Right ventricle myocardium inferior (tissue), 1 donor: ENCODE measurements at regions not wholly inside any gene's neighbourhood (a gene's known extent, or its start where the extent isn't known, plus 50 kb on each side); places are given as distances from the start of the nearest gene placed in this dataset.
"Not testable (repeated sequence)": the region's sequence is repeated elsewhere in the genome, so short reads cannot be mapped to it uniquely, and the experiment has no call there.

Experiments used
- ATAC-seq: fragments of 200-7000 bp; cut with Tn5 transposase; one replicate; pipeline ENCODE4 v1.9.1; 2020; ENCODE audit warnings: mild to moderate bottlenecking, moderate library complexity
- DNase-seq: peaks from one replicate; pipeline ENCODE4 v3.0.0; 2021; ENCODE audit errors: missing footprints
- intact Hi-C: fragments of 100-400 bp; cut with DNase I; formaldehyde crosslinking; loops from one replicate; pipeline ENCODE4 v1.11.0; 2022
- donor health status: DM: no; HTN: yes; CAD: no; lungs with severe emphysema.

DNA sequence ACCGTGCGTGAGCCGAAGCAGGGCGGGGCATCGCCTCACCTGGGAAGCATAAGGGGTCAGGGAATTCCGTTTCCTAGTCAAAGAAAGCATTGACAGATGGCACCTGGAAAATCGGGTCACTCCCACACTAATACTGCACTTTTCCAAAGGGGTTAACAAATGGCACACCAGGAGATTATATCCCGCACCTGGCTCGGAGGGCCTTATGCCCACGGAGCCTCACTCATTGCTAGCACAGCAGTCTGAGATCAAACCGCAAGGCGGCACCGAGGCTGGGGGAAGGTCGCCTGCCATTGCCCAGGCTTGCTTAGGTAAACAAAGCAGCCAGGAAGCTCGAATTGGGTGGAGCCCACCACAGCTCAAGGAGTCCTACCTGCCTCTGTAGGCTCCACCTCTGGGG, 1698.1 kb downstream of the TP53TG3F start:
- intact Hi-C loops = not testable (repeated sequence)

GRCh38 chr16:35169324-35169723, 1709.9 kb downstream of the TP53TG3F start:
- ATAC-seq, intact Hi-C loops, DNase-seq: not testable (repeated sequence)

More for the DNA sequence above, 1698.1 kb downstream of the TP53TG3F start:
- not testable (repeated sequence) for DNase-seq, ATAC-seq

GRCh38 chr16:35170061-35170460, 1710.6 kb downstream of the TP53TG3F start:
- intact Hi-C loops, DNase-seq, ATAC-seq: not testable (repeated sequence)

GRCh38 chr16:35170610-35171009, 1711.2 kb downstream of the TP53TG3F start:
- ATAC-seq (no peak), DNase-seq (no peak)
- intact Hi-C loops = no loop called here

- intact Hi-C loops = no loop called here
- ATAC-seq (no peak), DNase-seq (no peak)
Measured at GRCh38 chr16:35171106-35171505, 1711.7 kb downstream of the TP53TG3F start.

- DNase-seq = no peak
- intact Hi-C loops = no loop called here
- no peak for ATAC-seq
Measured at GRCh38 chr16:35173295-35173694, 1713.9 kb downstream of the TP53TG3F start.

GRCh38 chr16:35174016-35174415, 1714.6 kb downstream of the TP53TG3F start:
- no peak for DNase-seq

GRCh38 chr16:35176449-35176848, 1717.0 kb downstream of the TP53TG3F start:
- ATAC-seq (peak; percentile 94), DNase-seq (no peak)
- intact Hi-C loops = no loop called here

More at GRCh38 chr16:35174016-35174415, 1714.6 kb downstream of the TP53TG3F start:
- no peak for ATAC-seq
- intact Hi-C loops = no loop called here

GRCh38 chr16:35177851-35178250, 1718.4 kb downstream of the TP53TG3F start:
- no peak for ATAC-seq
- intact Hi-C loops = no loop called here
- DNase-seq = no peak

DNA sequence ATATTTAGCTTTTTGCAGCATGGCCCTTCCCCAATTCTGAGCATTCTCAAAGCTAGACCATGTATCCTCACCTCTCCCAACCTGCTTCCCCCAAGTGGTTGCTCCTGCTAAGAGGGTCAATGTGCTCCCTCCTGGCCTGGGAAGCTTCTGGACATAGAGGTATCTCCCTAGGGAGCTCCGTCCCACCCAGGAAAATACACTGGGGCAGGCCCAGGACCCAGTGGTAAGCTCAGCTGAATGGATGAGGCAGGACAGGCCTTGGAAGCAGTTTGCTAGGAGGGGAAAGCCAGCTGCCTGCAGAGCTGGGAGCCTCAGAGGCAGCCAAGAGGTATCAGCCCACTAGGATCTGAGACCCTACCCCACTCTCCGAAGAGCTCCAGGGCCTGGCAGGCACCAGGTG, 1721.6 kb downstream of the TP53TG3F start:
- no peak for DNase-seq
- ATAC-seq = no peak
- intact Hi-C loops = no loop called here

DNA sequence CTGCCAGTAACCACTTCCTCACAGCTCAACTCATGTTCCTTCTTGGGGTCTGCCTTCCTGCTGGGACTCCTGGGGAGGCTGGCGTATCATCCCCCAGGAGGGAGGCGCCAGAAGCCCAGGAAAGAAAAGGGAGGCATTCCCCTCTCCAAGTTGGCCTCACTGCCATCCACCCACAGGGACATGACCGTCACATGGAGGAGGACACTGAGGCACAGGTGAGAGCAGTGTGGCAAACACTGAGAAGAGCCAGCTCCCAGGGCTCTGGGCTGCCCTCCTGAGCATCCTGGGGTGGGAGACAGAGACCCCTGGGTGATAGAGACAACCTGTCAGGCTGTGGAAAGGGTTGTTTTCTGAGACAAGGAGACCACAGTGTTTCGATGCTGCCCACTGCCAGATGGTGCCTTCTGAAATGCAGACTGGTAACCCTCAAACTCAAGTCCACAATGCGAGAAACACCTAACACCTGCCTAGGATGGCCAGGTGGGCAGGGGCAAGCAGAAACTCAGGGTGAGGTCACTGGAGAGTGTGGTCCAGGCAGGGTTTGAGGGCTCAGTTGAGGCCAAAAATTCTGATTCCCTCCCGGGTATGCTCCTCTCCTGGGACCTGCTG, 1722.1 kb downstream of the TP53TG3F start:
- DNase-seq = no peak
- intact Hi-C loops = no loop called here
- no peak for ATAC-seq

DNA sequence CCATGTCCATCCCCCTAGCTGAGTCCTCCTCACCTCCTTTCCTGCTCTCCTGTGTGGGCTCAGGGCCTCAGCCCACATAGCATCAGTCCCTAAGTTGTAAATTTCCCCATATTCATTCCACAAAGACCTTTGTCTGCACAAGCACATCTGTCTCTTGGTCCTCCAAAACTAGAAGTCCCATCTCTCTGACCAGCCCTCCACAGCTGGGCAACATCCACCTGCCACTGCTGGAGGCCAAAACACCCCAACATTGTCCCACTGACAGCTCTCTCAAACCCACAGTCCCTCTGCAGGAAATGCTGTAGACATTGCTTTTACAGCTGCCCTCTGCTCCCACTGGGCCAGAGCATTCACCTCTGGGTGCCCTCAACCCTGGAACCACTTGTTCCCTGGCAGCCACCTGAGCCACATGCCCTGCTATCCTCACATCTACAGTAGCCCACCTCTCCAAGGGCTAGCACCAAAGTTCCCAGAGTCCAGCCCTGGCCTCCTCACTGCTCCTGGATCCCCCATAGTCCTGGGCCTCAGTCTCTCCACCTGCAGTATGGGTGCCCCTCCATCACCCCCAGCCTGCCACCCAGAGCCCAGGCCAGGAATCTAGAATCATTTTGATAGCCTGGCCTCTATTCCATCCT, 1722.7 kb downstream of the TP53TG3F start:
- DNase-seq (no peak), ATAC-seq (no peak)
- intact Hi-C loops = no loop called here

DNA sequence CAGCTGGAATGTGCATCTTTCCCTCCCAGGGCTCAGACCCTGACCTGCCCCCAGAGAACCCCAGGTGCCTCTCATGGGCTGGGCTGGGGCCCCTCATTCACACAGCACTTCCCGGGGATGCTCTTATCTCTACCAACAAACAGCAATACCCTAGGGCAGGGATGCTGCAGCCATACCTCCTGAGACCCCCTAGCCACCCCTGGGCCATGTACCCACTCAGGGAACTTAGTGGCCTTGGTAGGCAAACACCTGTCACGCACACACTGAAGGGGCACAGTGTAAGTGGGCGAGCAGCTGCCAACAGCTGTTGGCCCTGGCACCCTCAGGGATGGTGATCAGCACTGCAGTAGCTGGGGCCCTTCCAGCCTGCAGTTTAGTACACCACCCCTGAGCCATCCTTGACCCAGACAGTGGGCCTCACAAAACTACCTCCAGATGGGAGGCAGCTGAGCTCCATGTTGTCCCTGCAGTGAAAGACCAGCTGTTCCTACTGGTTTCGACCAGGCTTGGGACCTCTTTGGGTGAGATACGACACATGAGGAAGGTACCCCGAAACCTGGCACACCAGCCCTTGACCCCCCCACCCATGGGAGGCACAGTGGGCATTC, 1723.6 kb downstream of the TP53TG3F start:
- ATAC-seq (no peak), DNase-seq (no peak)
- intact Hi-C loops = no loop called here

DNA sequence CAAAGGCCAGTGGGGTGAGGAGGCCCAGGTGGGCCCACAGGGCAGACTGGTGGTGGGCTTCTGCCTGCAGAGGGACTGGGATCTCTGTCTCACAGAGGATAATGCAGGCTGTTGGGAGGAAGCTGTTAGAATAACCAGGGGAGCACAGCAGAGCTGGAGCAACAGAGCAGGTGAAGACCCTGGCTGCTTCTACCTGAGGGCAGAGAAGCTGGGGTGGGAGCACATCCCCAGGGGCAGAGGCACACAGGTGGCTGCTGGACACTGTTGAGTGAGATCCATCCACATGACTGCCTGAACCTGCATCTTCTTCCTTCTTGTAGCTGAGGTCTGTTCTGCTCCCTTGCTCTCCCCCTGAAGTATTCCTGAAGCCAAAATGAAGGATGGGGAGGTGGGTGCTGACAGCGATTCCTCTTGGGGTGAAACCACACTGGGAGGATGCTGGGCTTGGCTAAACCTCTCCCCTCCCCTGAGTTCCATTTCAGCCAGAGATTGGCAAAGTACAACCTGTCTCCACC, 1725.0 kb downstream of the TP53TG3F start:
- DNase-seq (no peak), ATAC-seq (no peak)
- intact Hi-C loops = no loop called here

DNA sequence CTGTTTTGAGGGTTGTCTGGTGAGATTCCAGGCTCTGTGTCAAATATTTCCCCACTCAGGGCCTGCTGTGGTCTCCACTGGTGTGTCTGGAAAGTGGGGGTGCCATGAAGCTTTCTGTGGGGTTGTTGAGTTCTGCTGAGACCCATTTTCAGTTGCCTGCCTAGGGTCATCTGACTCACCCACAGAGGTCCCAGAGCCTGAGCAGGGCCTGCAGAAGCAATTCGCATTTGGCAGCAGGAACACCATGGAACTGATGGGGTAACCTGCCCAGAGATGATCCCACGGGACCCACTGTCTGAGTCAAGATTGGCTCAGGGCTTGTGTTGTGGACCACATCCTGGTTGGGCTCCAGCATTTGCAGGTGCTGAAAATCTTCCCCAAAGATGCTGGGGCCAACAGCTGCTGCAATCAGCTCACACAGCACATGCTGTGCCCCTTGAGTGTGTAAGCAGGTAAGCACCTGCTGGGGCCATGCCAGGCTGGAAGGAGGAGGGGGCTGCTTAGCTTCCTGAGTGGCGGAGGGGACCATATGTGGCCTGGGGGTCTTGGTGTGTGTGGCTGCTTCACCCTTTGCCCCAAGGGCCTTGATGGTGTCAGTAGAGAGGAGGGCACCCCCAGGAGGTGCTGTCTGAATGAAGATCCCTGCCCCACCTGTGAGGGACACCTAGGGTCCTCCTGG, 1726.1 kb downstream of the TP53TG3F start:
- ATAC-seq (no peak), DNase-seq (no peak)
- intact Hi-C loops = no loop called here

DNA sequence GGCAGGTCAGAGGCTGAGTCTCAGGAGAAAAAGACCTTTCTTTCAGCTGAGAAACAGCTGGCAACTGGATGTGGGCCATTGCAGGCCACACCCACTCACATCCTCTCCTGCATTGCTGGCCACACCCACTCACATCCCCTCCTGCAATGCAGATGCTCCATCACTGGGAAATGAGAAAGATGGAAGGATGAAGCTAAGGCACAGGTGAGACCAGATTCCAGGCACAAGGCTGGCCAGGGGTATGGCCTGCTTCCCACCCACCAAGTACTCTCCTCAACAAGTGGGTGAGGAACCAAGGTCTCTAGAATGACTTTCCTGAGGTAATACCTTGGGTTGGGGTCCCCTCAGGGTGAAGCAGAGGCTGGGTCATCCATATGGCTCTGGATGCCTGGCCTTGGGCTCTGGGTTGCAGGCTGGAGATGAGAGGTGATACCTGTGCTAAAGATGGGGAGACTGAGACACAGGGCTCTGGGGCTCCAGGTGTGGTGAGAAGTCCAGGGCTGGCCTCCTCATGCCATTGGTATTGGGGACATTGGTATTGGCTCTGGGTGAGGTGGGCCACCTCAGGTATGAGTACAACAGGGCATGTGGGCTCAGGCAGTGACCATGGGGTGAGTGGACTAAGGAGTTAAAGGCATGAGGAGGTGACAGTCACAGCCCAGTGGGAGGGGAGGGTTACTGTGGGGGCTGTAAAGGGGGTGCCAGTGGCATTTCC, 1726.8 kb downstream of the TP53TG3F start:
- ATAC-seq (no peak), DNase-seq (no peak)
- intact Hi-C loops = no loop called here

GRCh38 chr16:35187665-35188225, 1728.3 kb downstream of the TP53TG3F start:
- ATAC-seq (no peak), DNase-seq (no peak)
- intact Hi-C loops = no loop called here

DNA sequence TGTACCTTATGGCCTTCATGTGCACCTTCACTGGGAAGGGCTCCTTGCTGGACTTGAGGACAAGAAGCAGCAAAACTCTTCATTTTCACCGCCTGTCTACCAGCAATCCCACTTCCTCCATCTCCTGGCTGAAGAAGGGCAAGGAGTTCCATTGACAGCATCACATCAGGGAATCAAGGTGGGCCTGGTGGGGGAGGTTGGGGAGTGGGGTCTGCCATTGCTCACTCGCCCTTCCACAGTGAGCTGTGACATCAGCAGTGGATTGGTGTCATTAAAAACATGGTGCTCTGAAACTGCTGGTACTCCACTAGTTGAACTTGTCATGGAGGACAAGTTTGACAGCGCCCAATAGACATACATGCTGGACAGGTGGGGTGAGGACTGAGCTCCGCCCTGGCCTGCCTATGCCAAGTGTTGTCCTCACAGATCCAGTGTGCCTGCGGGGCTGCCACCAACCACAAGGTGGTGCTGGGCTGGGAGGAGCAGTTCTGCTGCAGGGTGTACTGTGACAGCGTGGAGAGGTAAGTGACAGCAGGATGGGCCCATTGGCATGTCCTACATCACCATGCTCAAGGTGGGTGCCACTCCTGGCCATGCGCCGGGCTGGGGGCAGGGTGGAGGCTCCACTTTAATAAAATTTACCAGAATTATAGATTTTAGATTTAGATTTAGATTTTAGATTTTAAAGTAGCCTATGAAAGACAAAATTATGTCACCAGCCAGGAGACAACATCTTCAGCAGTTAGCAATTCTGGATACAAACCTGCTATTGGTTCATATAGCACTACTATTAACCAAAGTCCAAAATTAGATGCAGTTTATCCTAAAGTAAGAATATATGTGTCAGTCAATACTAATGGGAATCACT, 1729.1 kb downstream of the TP53TG3F start:
- intact Hi-C loops = no loop called here
- ATAC-seq (peak; percentile 39), DNase-seq (no peak)
